ENCODE measurements at regions not wholly inside any gene's neighbourhood (a gene's known extent, or its start where the extent isn't known, plus 50 kb on each side); places are given as distances from the start of the nearest gene placed in this dataset.

DNA sequence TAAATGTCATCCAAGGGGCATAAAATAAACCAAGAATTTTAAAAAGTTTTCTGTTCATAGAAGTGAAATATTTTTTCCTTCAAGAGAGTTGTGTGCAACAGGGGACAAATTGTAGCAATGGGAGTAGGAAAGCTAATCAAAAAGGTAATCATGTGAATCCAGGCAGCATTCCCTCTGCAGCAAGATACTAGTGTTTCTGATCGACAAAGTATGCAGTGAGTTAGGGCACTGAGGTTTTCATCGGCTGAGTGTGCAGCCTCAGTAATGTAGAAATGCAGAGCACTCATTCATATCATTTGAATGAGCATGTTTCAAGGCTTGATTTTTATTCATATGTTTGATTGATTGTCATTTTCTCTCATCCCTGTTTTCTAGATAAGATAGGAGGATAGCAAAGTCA lies 321.7 kb downstream of the PCDH7 start:
- H3K27ac ChIP-seq, result no peak overlapping the region
- intact Hi-C loops (cut with DNase I; ENCODE audit: low total_unique reads), result no loop called here

DNA sequence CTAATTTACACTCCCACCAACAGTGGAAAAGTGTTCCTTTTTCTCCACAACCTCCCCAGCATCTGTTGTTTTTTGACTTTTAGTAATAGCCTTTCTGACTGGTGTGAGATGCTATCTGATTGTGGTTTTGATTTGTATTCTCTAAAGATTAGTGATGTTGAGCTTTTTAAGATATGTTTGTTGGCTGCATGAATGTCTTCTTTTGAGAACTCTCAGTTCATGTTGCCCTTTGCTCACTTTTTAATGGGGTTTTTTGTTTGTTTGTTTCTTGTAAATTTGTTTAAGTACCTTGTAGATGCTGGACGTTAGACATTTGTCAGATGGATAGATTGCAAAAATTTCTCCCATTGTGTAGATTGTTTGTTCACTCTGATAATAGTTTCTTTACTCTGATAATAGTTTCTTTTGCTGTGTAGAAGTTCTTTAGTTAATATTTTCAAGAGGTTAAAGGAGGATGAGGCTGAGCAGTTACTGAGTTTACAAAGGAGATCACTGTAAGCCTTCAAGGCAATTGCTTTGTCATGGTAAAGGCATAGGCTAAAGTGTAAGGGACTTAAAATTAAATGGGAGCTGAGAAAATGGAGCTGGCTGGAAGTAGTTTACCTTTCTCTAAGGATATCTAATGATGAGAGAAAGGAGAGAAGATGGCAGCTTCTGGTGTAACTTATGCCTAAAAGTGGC lies 323.4 kb downstream of the PCDH7 start:
- TF ChIP-seq POLR2AphosphoS5 (IDR thresholded peaks at IDR 0.05), result no peak
- TF ChIP-seq POLR2A (IDR thresholded peaks at IDR 0.05), result no peak
- TF ChIP-seq, protein P1, sequence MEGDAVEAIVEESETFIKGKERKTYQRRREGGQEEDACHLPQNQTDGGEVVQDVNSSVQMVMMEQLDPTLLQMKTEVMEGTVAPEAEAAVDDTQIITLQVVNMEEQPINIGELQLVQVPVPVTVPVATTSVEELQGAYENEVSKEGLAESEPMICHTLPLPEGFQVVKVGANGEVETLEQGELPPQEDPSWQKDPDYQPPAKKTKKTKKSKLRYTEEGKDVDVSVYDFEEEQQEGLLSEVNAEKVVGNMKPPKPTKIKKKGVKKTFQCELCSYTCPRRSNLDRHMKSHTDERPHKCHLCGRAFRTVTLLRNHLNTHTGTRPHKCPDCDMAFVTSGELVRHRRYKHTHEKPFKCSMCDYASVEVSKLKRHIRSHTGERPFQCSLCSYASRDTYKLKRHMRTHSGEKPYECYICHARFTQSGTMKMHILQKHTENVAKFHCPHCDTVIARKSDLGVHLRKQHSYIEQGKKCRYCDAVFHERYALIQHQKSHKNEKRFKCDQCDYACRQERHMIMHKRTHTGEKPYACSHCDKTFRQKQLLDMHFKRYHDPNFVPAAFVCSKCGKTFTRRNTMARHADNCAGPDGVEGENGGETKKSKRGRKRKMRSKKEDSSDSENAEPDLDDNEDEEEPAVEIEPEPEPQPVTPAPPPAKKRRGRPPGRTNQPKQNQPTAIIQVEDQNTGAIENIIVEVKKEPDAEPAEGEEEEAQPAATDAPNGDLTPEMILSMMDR (IDR thresholded peaks at IDR 0.05), result no peak
- H3K27ac ChIP-seq, result no peak overlapping the region
- no peaks in the 10 kb centered on the region for H3K27me3 ChIP-seq

More for the DNA sequence above, 321.7 kb downstream of the PCDH7 start:
- Histone ChIP-seq H3K27me3 (no peaks in the 10 kb centered on the region), H3K4me1 (no peaks in the 10 kb centered on the region), H3K36me3 (no peaks in the 10 kb centered on the region), H3K9me3 (no peaks in the 10 kb centered on the region), H3K4me3 (no peak overlapping the region)
- TF ChIP-seq POLR2A (IDR thresholded peaks at IDR 0.05), result no peak
- no peak for TF ChIP-seq POLR2AphosphoS5 (IDR thresholded peaks at IDR 0.05)
- TF ChIP-seq, protein P1 (IDR thresholded peaks at IDR 0.05), result no peak
- DNase-seq (ENCODE audit: low spot score in 2 of 2), result no peak

DNA sequence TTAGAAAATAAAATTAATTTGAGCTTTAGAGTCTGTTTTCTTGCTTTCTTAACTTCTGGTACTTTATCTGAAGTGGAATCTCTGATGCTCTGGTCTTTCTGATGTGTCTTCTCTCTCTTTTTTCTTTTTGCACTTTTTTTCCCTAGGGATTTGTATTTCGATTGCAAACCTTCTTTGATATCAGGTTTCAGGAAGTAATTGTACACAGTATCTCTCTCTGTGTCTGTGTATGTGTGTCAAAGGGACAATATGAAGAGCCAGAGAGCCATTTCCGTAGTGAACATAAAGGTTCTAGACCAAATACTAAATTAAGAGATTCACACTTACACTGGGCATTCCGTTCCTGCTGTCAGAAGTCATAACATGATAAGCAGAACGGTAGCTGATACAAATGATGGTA lies 325.0 kb downstream of the PCDH7 start:
- Histone ChIP-seq H3K9me3 (no peaks in the 10 kb centered on the region), H3K27me3 (no peaks in the 10 kb centered on the region), H3K4me1 (no peaks in the 10 kb centered on the region), H3K36me3 (no peaks in the 10 kb centered on the region), H3K4me3 (no peak overlapping the region), H3K27ac (no peak overlapping the region)
- intact Hi-C loops (cut with DNase I; ENCODE audit: low total_unique reads), result no loop called here
- no peak for DNase-seq (ENCODE audit: low spot score in 2 of 2)
- TF ChIP-seq, protein P1 (IDR thresholded peaks at IDR 0.05), result no peak
- no peak for TF ChIP-seq POLR2AphosphoS5 (IDR thresholded peaks at IDR 0.05)
- no peak for TF ChIP-seq POLR2A (IDR thresholded peaks at IDR 0.05)

More for the DNA sequence above, 323.4 kb downstream of the PCDH7 start:
- Histone ChIP-seq H3K4me1 (no peaks in the 10 kb centered on the region), H3K9me3 (no peaks in the 10 kb centered on the region), H3K4me3 (no peak overlapping the region), H3K36me3 (no peaks in the 10 kb centered on the region)
- intact Hi-C loops (cut with DNase I; ENCODE audit: low total_unique reads), result no loop called here
- no peak for DNase-seq (ENCODE audit: low spot score in 2 of 2)

GRCh38 chr4:31045724-31046318 lies 325.7 kb downstream of the PCDH7 start:
- intact Hi-C loops (cut with DNase I; ENCODE audit: low total_unique reads), result no loop called here
- H3K27ac ChIP-seq, result no peak overlapping the region
- no peaks in the 10 kb centered on the region for H3K4me1 ChIP-seq
- DNase-seq (ENCODE audit: low spot score in 2 of 2), result no peak
- H3K27me3 ChIP-seq, result no peaks in the 10 kb centered on the region
- H3K9me3 ChIP-seq, result no peaks in the 10 kb centered on the region
- no peak for TF ChIP-seq POLR2A (IDR thresholded peaks at IDR 0.05)
- TF ChIP-seq, protein P1 (IDR thresholded peaks at IDR 0.05), result no peak
- TF ChIP-seq POLR2AphosphoS5 (IDR thresholded peaks at IDR 0.05), result no peak
- H3K4me3 ChIP-seq, result no peak overlapping the region
- no peaks in the 10 kb centered on the region for H3K36me3 ChIP-seq

DNA sequence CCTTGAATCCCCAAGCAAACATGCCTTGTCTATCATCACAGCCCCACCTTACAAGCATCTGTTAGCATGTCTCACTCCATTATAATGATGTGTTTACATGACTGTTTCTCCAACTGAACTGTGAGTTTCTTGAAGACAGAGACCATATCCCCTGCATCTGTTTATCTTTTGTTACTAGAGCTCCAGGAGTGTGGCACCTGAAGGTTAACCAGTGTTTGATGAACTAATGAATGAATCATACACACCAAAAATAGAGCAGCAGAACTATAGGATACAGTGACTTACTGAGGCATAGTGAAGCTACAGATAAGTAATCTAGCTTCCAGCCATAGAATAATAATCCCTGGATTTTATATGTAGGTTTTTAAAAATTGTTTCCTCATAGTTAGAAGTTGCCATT lies 331.0 kb downstream of the PCDH7 start:
- H3K27ac ChIP-seq, result no peak overlapping the region

More for the DNA sequence above, 331.0 kb downstream of the PCDH7 start:
- intact Hi-C loops (cut with DNase I; ENCODE audit: low total_unique reads), result no loop called here
- no peak for DNase-seq (ENCODE audit: low spot score in 2 of 2)
- TF ChIP-seq POLR2AphosphoS5 (IDR thresholded peaks at IDR 0.05) (no peak), POLR2A (IDR thresholded peaks at IDR 0.05) (no peak)
- TF ChIP-seq, protein P1 (IDR thresholded peaks at IDR 0.05), result no peak
- Histone ChIP-seq H3K4me3 (no peak overlapping the region), H3K9me3 (no peaks in the 10 kb centered on the region), H3K36me3 (no peaks in the 10 kb centered on the region), H3K27me3 (no peaks in the 10 kb centered on the region), H3K4me1 (no peaks in the 10 kb centered on the region)
